Gastrocnemius medialis (tissue), 4 donors: ENCODE measurements at regions not wholly inside any gene's neighbourhood (a gene's known extent, or its start where the extent isn't known, plus 50 kb on each side); places are given as distances from the start of the nearest gene placed in this dataset.

Experiments
- POLR2A ChIP-seq, 2 donors: fragments of 450-650 bp; IDR thresholded peaks; one replicate each; pipeline ENCODE4 v1.6.1; 2017; ENCODE audit warnings: antibody characterized with exemption in 2 of 2, mild to moderate bottlenecking in 2 of 2, moderate library complexity in 2 of 2
- TF ChIP-seq, protein P1 (sequence below), 5 experiments: fragments of 450-650 bp in 3 of 5; fragments of 200-600 bp in 2 of 5; sonication (generic) in 2 of 5; IDR thresholded peaks in 4 of 5; conservative IDR thresholded peaks in 1 of 5; 1 replicate in 4 of 5; 2 replicates in 1 of 5; pipeline ENCODE4 v1.5.1; 2016 to 2019; ENCODE audit warnings: antibody characterized with exemption in 5 of 5, mild to moderate bottlenecking in 3 of 5, moderate library complexity in 3 of 5

DNA sequence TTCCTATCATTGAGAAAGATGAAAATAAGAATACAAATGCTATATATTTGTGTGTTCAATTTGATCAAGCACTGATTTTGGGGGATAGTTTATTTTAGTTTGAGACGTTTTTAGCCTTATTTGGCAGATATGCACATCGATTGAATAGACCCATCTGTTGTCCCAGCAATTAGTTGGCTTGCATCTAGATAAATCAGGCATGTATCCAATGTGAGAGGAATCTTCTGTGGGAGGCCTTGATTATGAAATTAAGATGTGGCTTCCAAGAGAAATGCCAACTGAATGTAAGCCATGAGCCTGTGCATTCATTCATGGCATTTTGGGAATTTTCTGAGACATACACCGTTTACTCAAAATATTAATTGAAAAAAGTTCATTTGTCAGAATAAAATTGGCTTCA is 623.1 kb downstream of the TECRL start:
- TF ChIP-seq, protein P1, sequence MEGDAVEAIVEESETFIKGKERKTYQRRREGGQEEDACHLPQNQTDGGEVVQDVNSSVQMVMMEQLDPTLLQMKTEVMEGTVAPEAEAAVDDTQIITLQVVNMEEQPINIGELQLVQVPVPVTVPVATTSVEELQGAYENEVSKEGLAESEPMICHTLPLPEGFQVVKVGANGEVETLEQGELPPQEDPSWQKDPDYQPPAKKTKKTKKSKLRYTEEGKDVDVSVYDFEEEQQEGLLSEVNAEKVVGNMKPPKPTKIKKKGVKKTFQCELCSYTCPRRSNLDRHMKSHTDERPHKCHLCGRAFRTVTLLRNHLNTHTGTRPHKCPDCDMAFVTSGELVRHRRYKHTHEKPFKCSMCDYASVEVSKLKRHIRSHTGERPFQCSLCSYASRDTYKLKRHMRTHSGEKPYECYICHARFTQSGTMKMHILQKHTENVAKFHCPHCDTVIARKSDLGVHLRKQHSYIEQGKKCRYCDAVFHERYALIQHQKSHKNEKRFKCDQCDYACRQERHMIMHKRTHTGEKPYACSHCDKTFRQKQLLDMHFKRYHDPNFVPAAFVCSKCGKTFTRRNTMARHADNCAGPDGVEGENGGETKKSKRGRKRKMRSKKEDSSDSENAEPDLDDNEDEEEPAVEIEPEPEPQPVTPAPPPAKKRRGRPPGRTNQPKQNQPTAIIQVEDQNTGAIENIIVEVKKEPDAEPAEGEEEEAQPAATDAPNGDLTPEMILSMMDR (IDR thresholded peaks at IDR 0.05 in 4 of 5, conservative IDR thresholded peaks at IDR 0.05 in 1 of 5) = no peak
- no peak for TF ChIP-seq POLR2A (IDR thresholded peaks at IDR 0.05)
